K562 (cell line): ENCODE measurements at regions not wholly inside any gene's neighbourhood (a gene's known extent, or its start where the extent isn't known, plus 50 kb on each side); places are given as distances from the start of the nearest gene placed in this dataset.

Source experiments
- ATAC-seq: fragments of 200-7000 bp; cut with Tn5 transposase; 3 replicates; pipeline ENCODE4 v1.9.1; 2020; ENCODE audit warnings: moderate library complexity
- BruUV-seq: library from RNA; stranded (reverse); fragments of 400-500 nt; replicated peaks from 2 replicates; lab custom pipeline; 2021; lab: Mats Ljungman, UMichigan
- CTCF ChIA-PET: fragments of 300-600 bp; formaldehyde crosslinking; extraction: SDS; loops from one replicate; lab custom pipeline; 2021; ENCODE audit warnings: low intra/inter-chr PET ratio; lab: Yijun Ruan, JAX
- POLR2A ChIA-PET: fragments of 300-600, 350-650 bp; sonication (Branson Sonifier 250); formaldehyde crosslinking; extraction: SDS; loops from one replicate; lab custom pipeline; 2021; ENCODE audit warnings: antibody characterized with exemption, inconsistent platforms; lab: Yijun Ruan, JAX
- DNase-seq, 4 experiments: peaks; one replicate each; pipeline versions ENCODE4 v3.0.0 to v3.0.0-alpha.2; 2011 to 2018; ENCODE audit warnings: low spot score in 3 of 4, mixed read lengths in 3 of 4; ENCODE audit errors: extremely low read depth in 1 of 4
- FAIRE-seq: peaks from 2 replicates; lab custom pipeline; 2011; peaks lifted over from hg19 to GRCh38; lab: Jason Lieb, UNC
- H2AFZ ChIP-seq: 2 replicates; pipeline ENCODE4 v1.6.0; 2011; ENCODE audit warnings: low read depth, low read length, control low read depth, inconsistent platforms
- H3K27ac ChIP-seq: fragments of 200-600 bp; 3 replicates; pipeline ENCODE4 v1.8.0; 2011; ENCODE audit warnings: low read depth, mild to moderate bottlenecking, control low read depth, inconsistent platforms, low read length, moderate library complexity, mixed read lengths; ENCODE audit errors: extremely low read depth
- H3K27me3 ChIP-seq, 2 experiments: fragments of 300-600 bp in 1 of 2; 2 replicates in 1 of 2; 3 replicates in 1 of 2; pipeline versions ENCODE4 v1.6.0 to v1.8.0; 2011; ENCODE audit warnings: inconsistent platforms in 2 of 2, low read length in 2 of 2, mild to moderate bottlenecking in 1 of 2, mixed read lengths in 1 of 2, moderate library complexity in 1 of 2; ENCODE audit not compliant: control insufficient read depth in 2 of 2, insufficient read depth in 2 of 2
- H3K36me3 ChIP-seq: fragments of 300-600 bp; 3 replicates; pipeline ENCODE4 v1.8.0; 2011; ENCODE audit warnings: mild to moderate bottlenecking, low read length, inconsistent platforms; ENCODE audit not compliant: control insufficient read depth, insufficient read depth
- H3K4me1 ChIP-seq, 2 experiments: fragments of 200-600 bp in 1 of 2; replicated peaks in 1 of 2; 2 replicates in 1 of 2; 3 replicates in 1 of 2; pipeline versions ENCODE4 v1.5.1 to v1.8.0; 2011; ENCODE audit warnings: inconsistent platforms in 2 of 2, low read length in 2 of 2, mild to moderate bottlenecking in 1 of 2, mixed read lengths in 1 of 2, moderate library complexity in 1 of 2; ENCODE audit not compliant: control insufficient read depth in 2 of 2, insufficient read depth in 2 of 2
- H3K4me2 ChIP-seq: 2 replicates; pipeline ENCODE4 v1.6.1; 2011; ENCODE audit warnings: low read length, control low read depth, inconsistent platforms, mixed read lengths; ENCODE audit not compliant: insufficient read depth
- H3K4me3 ChIP-seq: fragments of 200-600 bp; sonication (generic), shearing (Covaris generic); 2 replicates; pipeline ENCODE4 v1.5.1; 2016; ENCODE audit warnings: control low read depth, inconsistent platforms
- H3K79me2 ChIP-seq: fragments of 200-600 bp; 3 replicates; pipeline ENCODE4 v1.8.0; 2011; ENCODE audit warnings: low read length, inconsistent platforms; ENCODE audit not compliant: control insufficient read depth, insufficient read depth
- H3K9ac ChIP-seq, 2 experiments: 2 replicates each; pipeline versions ENCODE4 v1.6.0 to v1.6.1; 2011; ENCODE audit warnings: low read depth in 2 of 2, low read length in 2 of 2, control low read depth in 1 of 2, inconsistent platforms in 1 of 2, mild to moderate bottlenecking in 1 of 2, mixed read lengths in 1 of 2; ENCODE audit not compliant: insufficient read depth in 1 of 2
- H3K9me1 ChIP-seq: one replicate; pipeline ENCODE4 v1.6.0; 2011; ENCODE audit warnings: inconsistent platforms, mild to moderate bottlenecking, low read length, moderate library complexity; ENCODE audit not compliant: control insufficient read depth, insufficient read depth
- H3K9me3 ChIP-seq: replicated peaks from 2 replicates; pipeline ENCODE4 v1.5.1; 2011; ENCODE audit warnings: low read depth, low read length, inconsistent platforms; ENCODE audit not compliant: control insufficient read depth, insufficient read depth
- H4K20me1 ChIP-seq: replicated peaks from 2 replicates; pipeline ENCODE4 v1.6.1; 2011; ENCODE audit warnings: low read length, inconsistent platforms, mixed read lengths; ENCODE audit not compliant: control insufficient read depth, insufficient read depth
- CEBPG ChIP-seq, 3 experiments: fragments of 200-800 bp in 1 of 3; sonication (Bioruptor generic) in 1 of 3; sonication (generic) in 1 of 3; formaldehyde crosslinking in 1 of 3; IDR thresholded peaks in 2 of 3; conservative IDR thresholded peaks in 1 of 3; 2 replicates each; pipeline versions ENCODE4 v1.6.1 to v1.8.0; 2016 to 2022; ENCODE audit warnings: missing compliant biosample characterization in 2 of 3, missing genetic modification characterization in 2 of 3, mild to moderate bottlenecking in 1 of 3, missing genetic modification reagents in 1 of 3
- E2F4 ChIP-seq: sonication (generic); formaldehyde crosslinking; IDR thresholded peaks from 2 replicates; pipeline ENCODE4 v1.8.0; 2022; ENCODE audit warnings: mild to moderate bottlenecking, low read depth, missing genetic modification reagents
- ESRRA ChIP-seq: fragments of 450-650 bp; IDR thresholded peaks from 2 replicates; pipeline ENCODE4 v1.6.1; 2014; ENCODE audit warnings: low read depth, mild to moderate bottlenecking, moderate library complexity, borderline replicate concordance
- FOS ChIP-seq: IDR thresholded peaks from 3 replicates; pipeline ENCODE4 v1.6.1; 2011; ENCODE audit not compliant: insufficient read length; ENCODE audit errors: extremely low read depth
- GABPA ChIP-seq: fragments of 200-800 bp; sonication (Bioruptor generic); conservative IDR thresholded peaks from 2 replicates; pipeline ENCODE4 v1.6.1; 2016; ENCODE audit warnings: low read depth, missing genetic modification characterization, missing compliant biosample characterization
- HMBOX1 ChIP-seq: sonication (generic); IDR thresholded peaks from 2 replicates; pipeline ENCODE4 v1.6.1; 2016
- MECOM ChIP-seq: fragments of 250-450 bp; sonication (Bioruptor Pico); IDR thresholded peaks from 2 replicates; pipeline ENCODE4 v1.8.0; 2022; ENCODE audit warnings: inconsistent platforms
- MYBL2 ChIP-seq, 2 experiments: fragments of 450-650 bp in 1 of 2; sonication (generic) in 1 of 2; formaldehyde crosslinking in 1 of 2; IDR thresholded peaks; 2 replicates each; pipeline versions ENCODE4 v1.6.1 to v1.8.1; 2017 to 2022; ENCODE audit warnings: borderline replicate concordance in 1 of 2, inconsistent platforms in 1 of 2, low read depth in 1 of 2, mild to moderate bottlenecking in 1 of 2, missing genetic modification reagents in 1 of 2, moderate library complexity in 1 of 2
- PBX2 ChIP-seq, 2 experiments: IDR thresholded peaks in 1 of 2; conservative IDR thresholded peaks in 1 of 2; 2 replicates each; pipeline ENCODE4 v1.6.1; 2016; ENCODE audit warnings: low read depth in 2 of 2, mild to moderate bottlenecking in 1 of 2, missing compliant biosample characterization in 1 of 2, missing genetic modification characterization in 1 of 2, moderate library complexity in 1 of 2
- SAP30 ChIP-seq: fragments of 200-600 bp; sonication (generic); IDR thresholded peaks from 2 replicates; pipeline ENCODE4 v1.6.1; 2012; ENCODE audit warnings: borderline replicate concordance, low read depth, mild to moderate bottlenecking, moderate library complexity, low read length, control low read depth, inconsistent platforms; ENCODE audit not compliant: insufficient read depth, poor library complexity, severe bottlenecking
- TBL1XR1 ChIP-seq, 2 experiments: IDR thresholded peaks; 2 replicates each; pipeline ENCODE4 v1.6.1; 2012; ENCODE audit warnings: improper control_type of control experiment in 2 of 2, low read length in 2 of 2, mild to moderate bottlenecking in 1 of 2
- ZNF143 ChIP-seq: sonication (generic); formaldehyde crosslinking; IDR thresholded peaks from 2 replicates; pipeline ENCODE4 v1.9.0; 2022; ENCODE audit warnings: mild to moderate bottlenecking, missing genetic modification reagents
- ZNF277 ChIP-seq: fragments of 250-450 bp; sonication (Bioruptor Pico); IDR thresholded peaks from 2 replicates; pipeline ENCODE4 v1.8.0; 2022; ENCODE audit warnings: inconsistent platforms, mild to moderate bottlenecking, moderate library complexity, borderline replicate concordance
- in situ Hi-C: fragments of 300-500 bp; cut with MboI; formaldehyde crosslinking; loops from 4 replicates; pipeline ENCODE4 v1.15.0; 2018; ENCODE audit warnings: inconsistent platforms, mixed read lengths
- intact Hi-C: fragments of 100-400 bp; cut with micrococcal nuclease; formaldehyde crosslinking; loops from 2 replicates; pipeline ENCODE4 v1.14.2; 2022

- TF ChIP-seq HMBOX1: no peak
Measured at GRCh38 chr1:30611741-30612309, 111.6 kb downstream of the MATN1 start (continued).

- no peaks in the 10 kb centered on the region for H4K20me1 ChIP-seq
- ChIA-PET CTCF (no interaction called here), POLR2A (no interaction called here)
- H3K9ac ChIP-seq: no peak overlapping the region
- peaks cover 0 to 8% of the 10 kb centered on the region in 2 experiments; a peak in 1 of 5 replicates for H3K27me3 ChIP-seq
- in situ Hi-C loops: no loop called here
- H3K4me1 ChIP-seq: no peaks in the 10 kb centered on the region
- intact Hi-C loops: no loop called here
- ATAC-seq (no peak), FAIRE-seq (no peak), DNase-seq (no peak)
- no peak overlapping the region for H2AFZ ChIP-seq
- H3K4me2 ChIP-seq: no peak overlapping the region
- no peaks in the 10 kb centered on the region for H3K9me1 ChIP-seq
- no peaks in the 10 kb centered on the region for H3K9me3 ChIP-seq
- no peak overlapping the region for H3K4me3 ChIP-seq
- H3K27ac ChIP-seq: no peak overlapping the region
- H3K36me3 ChIP-seq: no peaks in the 10 kb centered on the region
- no TSS peak for BruUV-seq
- no peaks in the 10 kb centered on the region for H3K79me2 ChIP-seq
- TF ChIP-seq SAP30 (no peak), FOS (no peak), MYBL2 (IDR thresholded peaks at IDR 0.05; ENCODE audit: low read depth) (no peak), MYBL2 (CRISPR knock-in tag; IDR thresholded peaks at IDR 0.05; ENCODE audit: borderline replicate concordance) (no peak), GABPA (tag) (no peak), ZNF143 (no peak), E2F4 (no peak), MECOM (CRISPR knock-in tag) (no peak), CEBPG (CRISPR knock-in tag; IDR thresholded peaks at IDR 0.05) (no peak), CEBPG (tag; conservative IDR thresholded peaks at IDR 0.05 in 1 of 2, IDR thresholded peaks at IDR 0.05 in 1 of 2) (no peak), ZNF277 (no peak), TBL1XR1 (IDR thresholded peaks at IDR 0.05; ENCODE audit: low read length in 2 of 2) (no peak), ESRRA (no peak), PBX2 (CRISPR knock-in tag; IDR thresholded peaks at IDR 0.05; ENCODE audit: low read depth) (no peak), PBX2 (tag; conservative IDR thresholded peaks at IDR 0.05; ENCODE audit: low read depth) (no peak)
Measured at GRCh38 chr1:30610917-30611316, 112.5 kb downstream of the MATN1 start.
